ENCODE measurements at regions not wholly inside any gene's neighbourhood (a gene's known extent, or its start where the extent isn't known, plus 50 kb on each side); places are given as distances from the start of the nearest gene placed in this dataset.

- Histone ChIP-seq H2BK15ac (ENCODE audit: low read length) (no peak overlapping the region), H3K4ac (replicated peaks; ENCODE audit: insufficient read length, low read depth, low read length) (no peak overlapping the region), H2AFZ (ENCODE audit: low read length) (no peak overlapping the region), H4K8ac (ENCODE audit: extremely low read depth, insufficient read depth, low read length) (peak overlapping the region; percentile 37; the same call in 1 of the 2 replicates), H3K79me1 (ENCODE audit: low read depth, low read length) (no peaks in the 10 kb centered on the region), H3K56ac (replicated peaks; ENCODE audit: insufficient read length, low read depth, low read length) (no peak overlapping the region), H4K5ac (ENCODE audit: insufficient read length, low read depth, low read length) (no peak overlapping the region), H3K14ac (ENCODE audit: insufficient read length) (no peak overlapping the region), H3K9ac (replicated peaks in 1 of 4; ENCODE audit: extremely low read depth in 1 of 4, low read depth in 3 of 4, low read length in 3 of 4) (no peak overlapping the region), H3K27me3 (replicated peaks in 1 of 4; ENCODE audit: control insufficient read depth in 3 of 4, extremely low read depth in 1 of 4, insufficient read depth in 3 of 4, low read length in 3 of 4) (no peaks in the 10 kb centered on the region; a peak in 1 of 7 replicates), H3K4me2 (ENCODE audit: insufficient read depth in 1 of 2, low read depth in 2 of 2, low read length in 2 of 2) (no peak overlapping the region), H3K23ac (ENCODE audit: insufficient read length) (no peak overlapping the region), H3K4me3 (ENCODE audit: extremely low read depth in 1 of 4, insufficient read depth in 2 of 4, low read depth in 3 of 4, low read length in 4 of 4) (no peak overlapping the region), H3K23me2 (ENCODE audit: low read depth, low read length) (no peaks in the 10 kb centered on the region; the same call in none of the 2 replicates), H3K18ac (ENCODE audit: extremely low read depth, low read length) (no peak overlapping the region), H2BK120ac (replicated peaks; ENCODE audit: low read depth, low read length) (no peak overlapping the region), H3K4me1 (replicated peaks in 1 of 4; ENCODE audit: control insufficient read depth in 3 of 4, insufficient read depth in 4 of 4, low read length in 3 of 4) (no peaks in the 10 kb centered on the region; a peak in 1 of 7 replicates), H4K20me1 (replicated peaks in 1 of 2; ENCODE audit: control insufficient read depth in 1 of 2, insufficient read depth in 2 of 2, low read length in 2 of 2) (peaks cover 0 to 4% of the 10 kb centered on the region in 2 experiments), H3K9me3 (ENCODE audit: insufficient read depth in 2 of 2, low read depth in 1 of 2, low read length in 1 of 2) (no peaks in the 10 kb centered on the region), H3K79me2 (ENCODE audit: control insufficient read depth in 1 of 2, insufficient read depth in 2 of 2, low read length in 2 of 2) (no peaks in the 10 kb centered on the region), H2BK12ac (ENCODE audit: low read depth, low read length) (no peak overlapping the region), H2BK5ac (ENCODE audit: low read depth, low read length) (no peak overlapping the region), H3K27ac (ENCODE audit: low read depth, low read length) (no peak overlapping the region), H3K36me3 (ENCODE audit: control insufficient read depth in 2 of 4, insufficient read depth in 4 of 4, low read length in 3 of 4) (no peaks in the 10 kb centered on the region), H2AK5ac (ENCODE audit: low read depth, low read length) (no peak overlapping the region), H4K91ac (replicated peaks; ENCODE audit: insufficient read length, low read length) (no peak overlapping the region), H2BK20ac (ENCODE audit: low read length) (no peak overlapping the region)
- ChIA-PET POLR2A (ENCODE audit: partially characterized antibody) (no interaction called here), CTCF (ENCODE audit: partially characterized antibody) (interaction anchor here (1.0 kb wide), 1 partner anchor 28 kb away, joined by 3 read pairs; no protein-coding TSS in a partner anchor)
- 84% methylated on average over 17 of the region's 18 CpGs; no CpG with 5 or more reads in 1 of the 2 experiments for WGBS, 2 experiments (ENCODE audit: extremely low coverage in 1 of 2, insufficient coverage in 1 of 2, insufficient read length in 1 of 2, insufficient replicate concordance in 2 of 2, low coverage in 1 of 2, low lambda C conversion rate in 2 of 2, missing lambda C conversion rate in 1 of 2)
- FAIRE-seq (no peak), DNase-seq (ENCODE audit: low read depth in 1 of 2, low spot score in 2 of 2) (peak in 1 of 2 experiments; percentile 45)
- no peak for TF ChIP-seq SIX5 (IDR thresholded peaks at IDR 0.05; ENCODE audit: low read depth, low read length)
- TF ChIP-seq RAD21 (IDR thresholded peaks at IDR 0.05 in 1 of 2, conservative IDR thresholded peaks at IDR 0.05 in 1 of 2; ENCODE audit: low read depth in 2 of 2, low read length in 2 of 2), result peak; percentile 19 to 31; a peak in 2 of 4 replicates
- no peak for TF ChIP-seq SP4 (IDR thresholded peaks at IDR 0.05; ENCODE audit: low read length)
- no peak for TF ChIP-seq CEBPB (IDR thresholded peaks at IDR 0.05; ENCODE audit: low read depth, low read length)
- TF ChIP-seq CTCF (IDR thresholded peaks at IDR 0.05; ENCODE audit: control extremely low read depth in 1 of 3, insufficient read depth in 1 of 3, low read depth in 1 of 3, low read length in 3 of 3), result peak in 1 of 3 experiments; percentile 39; a peak in 2 of 4 replicates
Measured at GRCh38 chr4:8744083-8744805, 127.4 kb downstream of the HMX1 start.

Measured in H1 (cell line).